ENCODE measurements at regions not wholly inside any gene's neighbourhood (a gene's known extent, or its start where the extent isn't known, plus 50 kb on each side); places are given as distances from the start of the nearest gene placed in this dataset.

GRCh38 chr14:71387753-71388152, 480.5 kb downstream of the PCNX1 start:
- no peak for TF ChIP-seq CTCF (IDR thresholded peaks at IDR 0.05)
- no peak for TF ChIP-seq POLR2A (IDR thresholded peaks at IDR 0.05)
- TF ChIP-seq POLR2AphosphoS5 (IDR thresholded peaks at IDR 0.05): no peak

All from stomach (tissue), 4 donors.